HG02610 (cell line): ENCODE measurements at regions not wholly inside any gene's neighbourhood (a gene's known extent, or its start where the extent isn't known, plus 50 kb on each side); places are given as distances from the start of the nearest gene placed in this dataset.
"Not testable (repeated sequence)": the region's sequence is repeated elsewhere in the genome, so short reads cannot be mapped to it uniquely, and the experiment has no call there.

Source experiments
- ATAC-seq: cut with Tn5 transposase; IDR thresholded peaks from one replicate; pipeline ENCODE4 v1.9.1; 2021; ENCODE audit warnings: mild to moderate bottlenecking, moderate library complexity; ENCODE audit not compliant: unreplicated experiment

DNA sequence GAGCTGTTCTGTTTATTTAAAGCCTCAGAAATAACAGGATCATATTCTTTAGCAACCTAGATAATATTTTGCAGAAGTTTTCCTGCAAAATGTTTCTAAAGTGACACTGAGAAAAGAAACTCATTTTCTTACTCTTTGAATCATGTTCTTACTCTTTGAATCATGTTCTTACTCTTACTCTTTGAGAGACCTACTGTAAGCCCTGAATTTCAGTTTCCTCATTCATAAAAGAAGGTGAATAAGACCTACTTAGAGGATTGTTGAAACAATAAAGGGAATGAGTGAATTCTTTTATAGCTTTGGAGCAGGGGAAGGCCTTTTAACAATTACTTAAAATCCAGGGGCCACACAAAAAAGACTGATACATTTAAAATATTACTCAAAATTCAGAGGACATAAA, 221.7 kb upstream of the CMC1 start:
- no peak for ATAC-seq

DNA sequence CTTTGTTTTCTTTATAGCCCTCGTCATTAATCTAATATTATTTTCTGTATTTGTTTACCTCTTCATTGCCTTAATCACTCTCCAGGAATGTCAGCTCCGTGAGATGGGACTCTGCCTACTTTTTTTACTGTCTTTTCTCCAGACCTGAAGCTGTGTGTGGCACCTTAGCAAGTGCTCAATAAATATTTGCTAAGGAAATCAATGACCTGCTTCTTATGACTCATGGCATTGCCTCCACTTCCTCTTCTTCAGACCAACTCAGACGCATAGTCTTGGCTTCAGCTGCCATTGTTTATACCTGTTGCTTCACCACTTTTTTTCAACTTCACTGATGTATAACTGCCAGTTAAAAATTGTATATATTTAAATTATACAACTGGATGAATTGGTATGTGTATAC, 218.5 kb upstream of the CMC1 start:
- no peak for ATAC-seq

DNA sequence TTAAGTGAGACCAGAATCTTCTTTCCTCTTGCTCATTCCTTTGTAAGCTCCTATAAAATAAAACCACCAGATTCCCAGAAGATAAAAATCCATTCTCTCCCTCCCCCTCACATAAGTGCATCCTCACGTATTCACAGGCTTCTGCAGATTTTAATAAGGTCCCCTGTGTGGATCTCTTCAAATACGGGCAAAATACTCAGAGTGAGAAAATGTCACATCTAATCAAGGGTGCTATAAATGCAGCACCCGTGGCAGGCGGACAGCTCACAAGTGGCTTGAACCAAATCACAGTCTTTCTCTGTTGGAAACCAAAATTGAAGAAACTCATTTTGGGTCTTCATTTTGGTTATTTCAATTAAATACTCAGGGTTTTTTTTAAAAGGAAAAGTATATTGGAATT, 212.9 kb upstream of the CMC1 start:
- ATAC-seq, result no peak

DNA sequence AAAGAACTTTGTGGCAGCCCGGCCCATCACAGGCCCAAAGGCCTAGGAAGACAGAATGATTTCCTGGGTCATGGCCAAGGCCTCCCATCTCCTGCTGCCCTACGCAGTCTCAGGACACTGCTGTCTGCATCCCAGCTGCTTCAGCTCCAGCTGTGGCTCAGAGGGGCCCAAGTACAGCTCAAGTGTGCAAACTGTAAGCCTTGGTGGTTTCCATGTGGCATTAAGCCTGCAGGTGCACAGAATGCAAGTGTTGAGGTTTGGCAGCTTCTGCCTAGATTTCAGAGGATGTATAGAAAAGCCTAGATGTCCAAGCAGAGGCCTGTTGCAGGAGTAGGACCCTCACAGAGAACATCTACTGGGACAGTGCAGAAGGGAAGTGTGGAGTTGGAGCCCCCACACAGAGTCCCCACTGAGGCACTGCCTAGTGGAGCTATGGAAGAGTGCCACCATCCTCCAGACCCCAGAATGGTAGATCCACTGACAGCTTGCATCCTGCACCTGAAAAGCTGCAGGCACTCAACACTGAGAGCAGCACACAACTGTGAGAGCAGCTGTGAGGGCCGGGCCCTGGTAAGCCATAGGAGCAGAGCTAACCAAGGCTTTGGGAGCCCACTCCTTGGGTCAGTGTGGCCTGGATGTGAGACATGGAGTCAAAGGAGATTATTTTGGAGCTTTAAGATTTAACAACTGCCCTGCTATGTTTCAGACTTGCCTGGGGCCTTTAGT, 208.2 kb upstream of the CMC1 start:
- no peak for ATAC-seq

DNA sequence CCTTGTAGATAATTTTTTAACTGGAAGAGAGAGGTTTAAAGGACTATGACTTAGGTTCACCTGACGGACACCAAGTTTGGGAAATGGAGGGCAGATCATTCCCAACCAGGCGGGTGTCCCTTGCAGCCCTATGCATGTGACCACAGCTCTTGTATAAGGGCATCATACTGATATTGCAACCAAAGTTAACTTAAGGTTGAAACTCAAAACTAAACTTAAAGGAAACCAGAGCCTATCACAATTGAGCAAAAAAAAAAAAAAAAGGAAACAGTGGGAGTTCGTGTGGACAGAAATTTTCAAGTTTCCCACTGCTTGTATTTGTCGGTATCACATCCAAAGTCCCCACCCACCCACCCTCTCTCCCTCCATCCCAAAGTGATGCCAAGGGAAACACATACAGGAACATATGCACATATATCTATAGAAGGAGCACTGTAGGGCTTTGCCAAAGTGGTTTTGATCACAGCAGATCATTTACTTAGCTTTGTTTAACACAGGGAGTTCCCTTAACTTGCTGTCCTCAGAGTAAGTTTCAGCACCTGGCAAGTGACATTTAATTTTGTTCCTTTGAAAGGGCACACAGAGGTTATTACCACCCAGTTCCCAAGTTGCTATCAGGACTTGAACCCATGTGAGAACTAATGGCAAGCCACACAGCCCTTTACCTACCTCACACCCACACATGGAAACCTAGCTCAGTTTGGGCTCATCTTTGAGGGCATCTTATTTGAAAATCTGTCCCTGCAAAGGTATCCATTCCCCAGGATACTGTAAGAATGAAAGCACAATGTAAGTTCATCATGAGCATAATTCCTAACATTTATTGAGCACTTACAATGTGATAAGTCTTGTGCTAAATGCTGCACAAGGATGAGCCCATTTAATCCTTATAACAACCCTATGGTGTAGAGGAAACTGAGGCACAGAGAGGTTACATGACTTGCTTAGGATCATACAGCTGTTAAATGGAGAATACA, 204.5 kb upstream of the CMC1 start:
- ATAC-seq, result no peak

DNA sequence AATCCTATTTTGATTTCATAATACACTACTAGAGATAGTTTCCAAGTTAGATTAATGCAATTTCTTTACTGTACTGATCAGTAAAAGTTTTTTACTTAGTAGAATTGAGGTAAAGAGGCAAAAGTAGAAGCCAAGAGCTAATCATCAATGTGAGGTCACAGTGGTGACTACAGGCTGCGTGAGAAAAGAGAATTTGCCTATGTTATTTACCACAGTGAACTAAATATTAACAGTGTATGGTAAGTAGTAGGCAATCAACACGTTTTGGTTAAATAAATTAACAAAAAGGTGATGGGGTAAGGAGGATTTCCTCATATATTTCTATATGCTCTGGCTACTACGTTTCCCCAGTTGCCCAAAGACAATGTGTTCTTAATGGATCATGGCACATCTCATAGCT, 202.2 kb upstream of the CMC1 start:
- ATAC-seq, result no peak

DNA sequence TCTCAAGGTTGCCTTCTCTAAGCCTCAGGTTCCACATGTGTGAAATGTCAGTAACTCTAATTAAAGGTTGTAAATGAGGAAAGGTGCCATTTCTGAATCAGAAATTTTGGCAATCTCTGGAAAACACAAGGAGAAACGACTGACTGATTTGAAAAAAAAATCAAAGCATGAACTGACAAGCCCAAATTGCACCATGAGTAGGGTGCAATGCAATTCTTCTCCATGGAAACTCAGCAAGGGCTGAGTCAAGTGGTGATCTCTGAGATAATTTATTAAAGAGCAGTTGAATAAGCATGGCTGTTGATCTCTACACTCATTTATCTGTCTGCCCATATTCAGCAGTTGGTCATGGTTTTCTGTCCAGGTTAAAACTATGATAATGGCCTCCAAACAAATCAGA, 201.6 kb upstream of the CMC1 start:
- no peak for ATAC-seq

DNA sequence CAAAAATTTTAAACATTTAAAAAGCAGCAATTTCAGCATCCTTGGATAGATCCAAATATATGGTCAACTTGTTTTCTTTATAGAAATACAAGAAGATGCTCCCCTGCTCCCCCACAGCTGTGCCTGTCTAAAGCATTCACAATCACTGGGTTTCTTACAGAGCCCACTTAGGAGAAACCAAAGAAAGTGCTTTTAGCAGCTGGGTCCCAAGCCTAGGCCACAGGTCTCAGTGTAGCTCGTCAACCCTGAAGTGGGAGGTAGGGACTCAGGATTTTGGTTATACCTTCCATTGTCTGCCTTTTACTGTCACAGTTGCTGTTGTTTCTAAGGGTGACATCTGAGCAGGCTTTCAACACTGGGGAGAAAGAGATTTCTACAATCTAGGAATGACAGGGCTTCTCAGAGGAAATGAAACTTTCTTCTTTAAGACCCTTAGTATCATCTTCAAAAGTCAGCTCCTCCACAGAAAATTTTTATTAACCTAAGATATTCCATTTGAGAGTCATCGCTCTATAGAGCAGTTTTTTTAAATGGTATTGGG, 199.3 kb upstream of the CMC1 start:
- ATAC-seq, result no peak

DNA sequence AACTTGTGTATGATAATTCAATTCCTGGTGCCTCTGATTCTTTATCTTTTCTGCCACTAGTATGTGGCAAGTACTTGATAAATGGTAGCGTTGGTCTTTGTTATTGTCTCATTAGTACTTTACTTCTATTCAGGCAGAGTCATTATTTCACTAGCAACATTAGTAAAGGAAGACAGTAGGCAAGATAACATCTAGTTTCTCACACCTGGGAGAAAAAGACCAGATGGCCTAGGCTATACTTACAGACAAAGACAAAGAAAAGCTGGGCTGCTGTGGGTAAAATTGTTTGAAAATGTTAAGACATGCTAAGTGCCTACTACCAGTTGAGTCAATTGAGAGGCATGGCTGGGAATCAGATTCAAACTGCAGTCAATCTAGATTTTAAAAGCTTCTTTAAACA, 198.7 kb upstream of the CMC1 start:
- no peak for ATAC-seq

DNA sequence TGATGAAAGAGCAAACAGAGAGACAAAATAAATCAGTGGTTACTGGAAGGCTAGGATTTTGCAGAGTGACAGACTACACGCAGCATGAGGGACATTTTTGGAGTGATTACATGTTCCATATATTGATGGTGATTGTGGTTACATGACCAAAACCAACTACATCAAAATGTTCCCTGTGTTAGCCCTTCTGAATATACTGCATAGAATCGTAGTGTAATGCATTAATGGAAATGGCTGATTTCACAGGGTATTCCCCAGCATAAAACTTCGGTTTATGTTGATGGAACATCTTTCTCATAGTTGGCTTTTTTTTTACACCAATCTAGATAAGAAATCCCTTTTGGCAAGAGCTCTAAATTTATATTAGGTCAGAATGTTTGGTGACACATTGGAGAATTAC, 191.3 kb upstream of the CMC1 start:
- ATAC-seq, result no peak

DNA sequence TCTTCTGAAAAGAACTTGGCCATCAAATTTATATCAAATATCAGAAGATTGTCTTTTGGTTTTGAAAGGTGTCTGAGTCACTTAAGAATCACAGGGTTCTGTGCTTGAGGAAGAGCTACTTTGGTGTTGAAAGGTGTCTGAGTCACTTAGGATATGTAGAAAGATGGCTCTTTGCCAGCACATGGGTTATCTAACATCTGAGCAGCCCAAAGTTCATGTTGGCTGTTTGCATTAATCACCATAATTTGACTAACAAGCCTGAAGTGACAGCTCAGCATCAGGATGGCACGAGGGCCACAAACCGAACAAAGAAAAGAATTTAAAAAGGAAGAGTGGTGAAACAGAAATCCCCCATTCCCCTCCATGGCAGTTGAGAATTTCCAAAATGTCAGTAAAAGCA, 190.5 kb upstream of the CMC1 start:
- no peak for ATAC-seq

DNA sequence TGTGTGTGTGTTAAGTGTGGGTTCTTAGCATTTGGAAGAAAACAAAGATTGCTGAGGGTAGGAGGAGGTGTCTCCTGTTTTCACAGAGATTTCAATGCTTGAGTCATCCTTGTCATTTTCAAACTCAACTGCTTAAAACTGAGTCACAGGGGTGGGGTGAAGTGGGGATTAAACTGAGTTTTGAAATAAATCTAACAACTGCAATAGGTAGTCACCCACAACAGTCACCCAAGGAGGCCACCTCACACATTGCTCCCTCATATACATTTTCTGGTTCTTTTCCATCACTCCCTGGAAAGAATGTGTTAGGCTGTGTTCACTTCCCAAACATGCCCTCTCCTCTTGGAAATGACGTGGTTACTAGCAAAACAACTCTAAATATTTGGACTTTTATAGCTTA, 187.7 kb upstream of the CMC1 start:
- no peak for ATAC-seq

DNA sequence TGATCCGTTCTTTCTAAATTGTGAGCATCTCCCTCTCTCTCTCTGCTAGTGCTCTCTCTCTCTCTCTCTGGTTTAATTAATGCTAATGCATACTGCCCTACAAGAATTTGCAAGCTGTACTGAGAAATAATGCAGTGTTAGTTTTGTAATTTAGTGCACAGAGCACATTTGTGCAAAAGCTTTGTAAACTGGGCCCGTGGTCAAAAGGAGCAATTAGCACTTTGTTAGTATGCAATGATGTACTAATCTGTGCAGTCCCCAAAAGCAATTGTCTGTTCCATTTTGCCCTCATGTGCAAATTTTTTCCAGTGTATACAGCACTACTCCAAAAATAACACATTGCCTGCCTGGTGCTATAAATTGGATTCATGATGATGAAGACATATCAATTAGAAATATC, 184.6 kb upstream of the CMC1 start:
- no peak for ATAC-seq

DNA sequence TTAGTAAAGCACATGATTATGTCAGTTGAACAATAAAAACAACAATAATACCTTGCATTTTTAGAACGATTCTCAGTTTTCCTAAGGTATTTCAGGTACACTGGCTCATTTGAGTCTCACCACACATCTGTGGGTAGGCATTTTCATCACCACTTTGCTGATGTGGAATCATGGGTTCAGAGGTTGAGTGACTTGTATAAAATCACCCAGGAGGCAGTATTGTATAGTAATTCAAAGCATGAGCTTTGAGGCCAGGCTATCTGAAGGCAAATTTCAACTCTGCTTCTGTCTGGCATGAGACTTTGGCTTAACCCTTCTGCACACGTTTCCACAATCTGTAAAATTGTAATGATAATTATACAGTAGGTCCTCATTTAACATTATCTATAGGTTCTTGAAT, 183.9 kb upstream of the CMC1 start:
- no peak for ATAC-seq

DNA sequence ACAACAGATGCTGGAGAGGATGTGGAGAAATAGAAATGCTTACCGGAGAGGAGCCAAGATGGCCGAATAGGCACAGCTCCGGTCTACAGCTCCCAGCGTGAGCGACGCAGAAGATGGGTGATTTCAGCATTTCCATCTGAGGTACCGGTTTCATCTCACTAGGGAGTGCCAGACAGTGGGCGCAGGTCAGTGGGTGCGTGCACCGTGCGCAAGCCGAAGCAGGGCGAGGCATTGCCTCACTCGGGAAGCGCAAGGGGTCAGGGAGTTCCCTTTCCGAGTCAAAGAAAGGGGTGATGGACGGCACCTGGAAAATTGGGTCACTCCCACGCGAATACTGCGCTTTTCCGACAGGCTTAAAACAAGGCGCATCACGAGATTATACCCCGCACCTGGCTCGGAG, 182.2 kb upstream of the CMC1 start:
- not testable (repeated sequence) for ATAC-seq

DNA sequence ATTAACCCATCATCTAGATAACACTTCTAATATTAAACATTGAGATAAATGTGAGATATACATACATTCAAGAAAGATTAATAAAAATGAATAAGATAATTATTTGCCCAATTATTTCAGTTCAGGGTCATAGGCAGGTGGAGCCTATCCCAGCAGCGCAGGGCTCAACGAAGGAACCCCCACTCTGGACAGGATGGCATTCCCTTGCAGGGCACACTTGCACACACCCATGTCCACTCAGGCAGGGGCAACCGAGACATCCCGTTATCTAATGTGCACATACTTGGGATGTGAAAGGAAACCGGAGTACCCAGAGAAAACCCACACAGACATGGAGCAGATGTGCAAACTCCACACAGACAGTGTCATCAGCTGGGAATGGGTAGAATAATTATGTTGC, 175.4 kb upstream of the CMC1 start:
- ATAC-seq, result no peak

DNA sequence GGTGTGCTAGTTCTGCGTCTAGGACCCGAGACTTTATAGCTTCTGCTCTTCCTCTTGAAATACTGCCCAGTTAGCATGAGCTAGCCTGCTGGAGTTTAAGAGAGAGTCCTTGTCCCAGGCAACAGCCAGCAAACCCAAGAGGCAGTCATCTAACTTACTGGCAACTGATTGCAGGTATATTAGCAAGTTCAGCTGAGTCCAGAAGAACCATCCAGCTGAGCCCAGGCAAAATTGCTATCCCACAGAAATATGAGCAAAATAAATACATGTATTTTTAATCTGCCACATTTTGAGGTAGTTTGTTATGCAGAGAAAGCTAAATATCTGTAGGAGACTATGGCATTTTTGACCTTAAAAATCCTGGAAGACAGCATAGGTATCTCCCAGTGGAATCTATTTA, 174.4 kb upstream of the CMC1 start:
- no peak for ATAC-seq

DNA sequence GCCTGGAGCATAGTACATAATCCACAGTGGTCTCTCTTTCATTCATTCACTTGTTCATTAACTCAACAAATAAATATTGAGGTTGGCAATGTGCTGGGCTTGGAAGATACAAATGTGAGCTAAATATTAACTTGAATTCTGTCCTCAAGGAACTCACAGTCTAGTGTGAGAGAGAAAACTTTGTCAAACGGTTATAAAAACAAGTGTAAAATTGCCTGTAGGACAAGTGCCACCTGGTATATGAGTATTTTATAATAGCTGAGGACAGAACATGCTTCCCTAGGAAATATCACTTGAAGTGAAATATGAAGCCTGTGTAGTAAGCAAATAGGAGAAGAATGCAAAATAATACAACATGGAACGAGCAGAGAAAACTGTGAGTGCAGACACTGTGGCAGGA, 173.1 kb upstream of the CMC1 start:
- no peak for ATAC-seq

DNA sequence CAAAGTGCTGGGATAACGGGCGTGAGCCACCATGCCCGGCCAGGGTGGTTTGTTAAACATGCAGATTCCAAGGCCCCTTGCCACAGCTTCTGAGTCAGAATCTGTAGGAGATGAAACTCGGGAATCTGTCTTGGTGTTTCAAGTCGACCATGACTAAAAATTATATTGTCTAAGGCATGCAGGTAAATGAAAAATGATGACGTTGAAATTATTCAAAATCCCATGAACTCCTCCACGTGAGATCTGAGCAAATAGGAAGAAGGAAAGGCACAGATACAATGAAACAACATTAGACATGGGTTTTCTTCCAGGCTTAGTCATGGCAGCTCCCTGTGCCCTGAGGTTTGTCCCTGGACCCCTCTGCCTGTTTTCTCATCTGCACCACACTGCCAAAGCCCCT, 172.0 kb upstream of the CMC1 start:
- no peak for ATAC-seq

DNA sequence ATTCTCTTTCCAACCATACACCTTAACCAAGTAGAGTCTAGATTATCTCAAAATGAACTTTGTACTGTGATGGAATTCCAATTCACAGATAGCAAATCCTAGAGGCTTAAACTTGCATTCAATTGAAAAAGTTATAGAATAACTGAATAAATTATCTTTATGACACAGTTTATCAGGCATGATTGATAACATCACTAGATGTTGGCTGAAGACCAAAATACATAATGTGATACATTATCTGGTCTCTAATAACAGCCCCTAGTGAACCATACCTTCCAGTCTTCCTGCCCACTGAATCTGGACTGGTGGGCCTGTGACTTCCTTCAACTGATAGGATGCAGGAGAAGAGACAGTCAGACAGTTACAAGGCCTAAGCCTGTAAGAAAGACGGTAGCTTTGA, 165.2 kb upstream of the CMC1 start:
- ATAC-seq, result no peak

DNA sequence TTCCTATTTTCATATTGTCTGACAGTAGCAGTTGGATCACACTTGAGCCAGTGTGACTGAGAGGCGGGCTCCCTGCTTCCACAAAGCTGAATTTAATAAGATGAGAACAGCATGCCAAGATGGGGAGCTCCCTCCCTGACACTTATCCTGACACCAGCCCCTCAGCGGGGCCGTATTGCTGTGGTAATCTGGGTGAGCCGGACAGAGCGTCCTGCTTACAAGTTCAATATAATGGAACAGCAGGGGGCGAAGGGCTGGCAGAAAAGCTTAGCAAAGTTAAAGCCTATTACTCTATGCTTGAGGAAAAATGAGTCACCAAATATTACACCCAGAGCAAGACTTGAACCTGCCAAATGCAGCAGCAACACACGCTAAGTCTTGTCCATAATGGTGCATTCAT, 163.8 kb upstream of the CMC1 start:
- ATAC-seq, result no peak

DNA sequence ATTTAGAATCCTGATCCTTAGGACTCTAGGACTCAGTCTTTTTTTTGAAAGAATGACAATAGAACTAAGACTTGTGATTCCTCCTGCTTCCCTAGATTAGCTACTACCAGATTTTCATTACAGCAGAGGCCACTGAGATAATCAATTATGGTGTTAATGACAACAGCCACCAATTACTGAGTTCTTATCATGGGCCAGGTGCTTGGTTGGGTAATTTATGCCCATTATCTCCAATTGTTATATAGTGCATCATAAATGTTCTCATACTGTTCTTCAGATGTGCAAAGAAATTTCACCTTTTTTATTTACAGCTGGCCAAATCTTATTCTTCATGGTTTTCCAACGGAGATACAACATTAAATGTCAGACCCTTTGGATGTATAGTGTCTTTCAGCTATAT, 162.9 kb upstream of the CMC1 start:
- ATAC-seq, result no peak
